GM19239 (cell line): ENCODE measurements at regions not wholly inside any gene's neighbourhood (a gene's known extent, or its start where the extent isn't known, plus 50 kb on each side); places are given as distances from the start of the nearest gene placed in this dataset.

Experiments
- DNase-seq: peaks from one replicate; pipeline ENCODE4 v3.0.0; 2011; ENCODE audit warnings: low spot score; ENCODE audit not compliant: insufficient read length
- FAIRE-seq: peaks from 2 replicates; lab custom pipeline; 2011; peaks lifted over from hg19 to GRCh38; lab: Jason Lieb, UNC

- no peak for FAIRE-seq
- no peak for DNase-seq
Observed at GRCh38 chr2:18503376-18504228, 56.9 kb downstream of the RDH14 start.

GRCh38 chr2:18502142-18502541 lies 58.3 kb downstream of the RDH14 start:
- no peak for DNase-seq
- FAIRE-seq = no peak

- no peak for FAIRE-seq
- DNase-seq = no peak
Observed at GRCh38 chr2:18501729-18502128, 58.7 kb downstream of the RDH14 start.

GRCh38 chr2:18501156-18501555 lies 59.3 kb downstream of the RDH14 start:
- DNase-seq (no peak), FAIRE-seq (no peak)

- FAIRE-seq (no peak), DNase-seq (no peak)
Observed at GRCh38 chr2:18500333-18500732, 60.1 kb downstream of the RDH14 start.

- FAIRE-seq (no peak), DNase-seq (no peak)
Observed at GRCh38 chr2:18498531-18498930, 61.9 kb downstream of the RDH14 start.

GRCh38 chr2:18496516-18496915 lies 63.9 kb downstream of the RDH14 start:
- FAIRE-seq = no peak
- no peak for DNase-seq

GRCh38 chr2:18495058-18495457 lies 65.4 kb downstream of the RDH14 start:
- FAIRE-seq (no peak), DNase-seq (no peak)

- no peak for FAIRE-seq
- no peak for DNase-seq
Observed at GRCh38 chr2:18492721-18493120, 67.7 kb downstream of the RDH14 start.

GRCh38 chr2:18491577-18491976 lies 68.9 kb downstream of the RDH14 start:
- DNase-seq = no peak

GRCh38 chr2:18490901-18491300 lies 69.6 kb downstream of the RDH14 start:
- FAIRE-seq (no peak), DNase-seq (no peak)

More at GRCh38 chr2:18491577-18491976, 68.9 kb downstream of the RDH14 start:
- no peak for FAIRE-seq

- FAIRE-seq (no peak), DNase-seq (no peak)
Observed at GRCh38 chr2:18487106-18487913, 73.1 kb downstream of the RDH14 start.

- no peak for FAIRE-seq
Observed at GRCh38 chr2:18484625-18485024, 75.8 kb downstream of the RDH14 start.

GRCh38 chr2:18483896-18484295 lies 76.6 kb downstream of the RDH14 start:
- no peak for FAIRE-seq
- DNase-seq = no peak

More at GRCh38 chr2:18484625-18485024, 75.8 kb downstream of the RDH14 start:
- DNase-seq = no peak

- no peak for DNase-seq
Observed at GRCh38 chr2:18482666-18483065, 77.8 kb downstream of the RDH14 start.

GRCh38 chr2:18479947-18480369 lies 80.5 kb downstream of the RDH14 start:
- DNase-seq (no peak), FAIRE-seq (no peak)

More at GRCh38 chr2:18482666-18483065, 77.8 kb downstream of the RDH14 start:
- FAIRE-seq = no peak

GRCh38 chr2:18477293-18477692 lies 83.2 kb downstream of the RDH14 start:
- FAIRE-seq = no peak
- DNase-seq = no peak

- FAIRE-seq = no peak
Observed at GRCh38 chr2:18476484-18476883, 84.0 kb downstream of the RDH14 start.

GRCh38 chr2:18475884-18476283 lies 84.6 kb downstream of the RDH14 start:
- FAIRE-seq = no peak

More at GRCh38 chr2:18476484-18476883, 84.0 kb downstream of the RDH14 start:
- no peak for DNase-seq

GRCh38 chr2:18474700-18475099 lies 85.8 kb downstream of the RDH14 start:
- no peak for FAIRE-seq
- DNase-seq = no peak

More at GRCh38 chr2:18475884-18476283, 84.6 kb downstream of the RDH14 start:
- DNase-seq = no peak
